Motor neuron (in vitro differentiated cells): ENCODE measurements at regions not wholly inside any gene's neighbourhood (a gene's known extent, or its start where the extent isn't known, plus 50 kb on each side); places are given as distances from the start of the nearest gene placed in this dataset.

Experiments
- ATAC-seq, 8 experiments: fragments of 200-7000 bp; cut with Tn5 transposase; replicated peaks in 6 of 8; 2 replicates each; pipeline ENCODE4 v1.8.0; 2021; ENCODE audit warnings: mild to moderate bottlenecking in 8 of 8, moderate library complexity in 8 of 8
- H3K27ac ChIP-seq, 2 donors: fragments of 250-450 bp; sonication (Bioruptor Pico); 2 replicates each; pipeline ENCODE4 v1.9.0; 2021; ENCODE audit warnings: antibody characterized with exemption in 2 of 2, mild to moderate bottlenecking in 2 of 2, moderate library complexity in 1 of 2
- H3K4me1 ChIP-seq, 2 donors: fragments of 250-450 bp; sonication (Bioruptor Pico); replicated peaks in 1 of 2; 2 replicates each; pipeline ENCODE4 v1.6.1; 2021; ENCODE audit warnings: antibody characterized with exemption in 2 of 2, mild to moderate bottlenecking in 2 of 2, moderate library complexity in 1 of 2
- H3K4me3 ChIP-seq, 5 donors: fragments of 250-450 bp; sonication (Bioruptor Pico); 2 replicates each; pipeline ENCODE4 v1.9.0; 2021; ENCODE audit warnings: antibody characterized with exemption in 5 of 5, mild to moderate bottlenecking in 5 of 5, moderate library complexity in 4 of 5
- WGBS, 10 experiments: fragments of 450-650 bp; shearing (Covaris generic); methylation state at CpG; one replicate each; pipeline ENCODE4 v1.0.0; 2022; 5-methylcytosine and 5-hydroxymethylcytosine counted together
- in situ Hi-C, 9 experiments: fragments of 400-800 bp; cut with MboI; loops; one replicate each; pipeline ENCODE4 v1.15.0; 2021; ENCODE audit warnings: low sequenced_read_pairs in 9 of 9, low pct_unique_long_range_greater_than_20kb in 2 of 9; ENCODE audit not compliant: unreplicated experiment in 9 of 9

- no peak overlapping the region for H3K27ac ChIP-seq
- WGBS, 10 experiments: 17 to 100% (median 84%) methylated on average over 1 to 2 of the region's 2 CpGs; no CpG with 5 or more reads in 3 of the 10 experiments
- no peak overlapping the region for H3K4me3 ChIP-seq
- H3K4me1 ChIP-seq: peaks cover 15 to 28% of the 10 kb centered on the region in 2 donors
- in situ Hi-C loops: loop anchor here in 5 of 9 experiments (25.0 kb wide), 2 partner anchors 390 to 415 kb away; partner anchors contain the start of gene NUAK1 (in 4 of the 5)
- no peak for ATAC-seq
These were observed 391.4 kb downstream of the C12orf75 start for GRCh38 chr12:105721891-105722290.

- 0 to 100% (median 84%) methylated on average over 1 to 2 of the region's 2 CpGs; no CpG with 5 or more reads in 3 of the 10 experiments for WGBS, 10 experiments
- in situ Hi-C loops: loop anchor here in 5 of 9 experiments (25.0 kb wide), 2 partner anchors 389 to 414 kb away; partner anchors contain the start of gene NUAK1 (in 4 of the 5)
- peaks cover 15 to 28% of the 10 kb centered on the region in 2 donors for H3K4me1 ChIP-seq
- ATAC-seq: no peak
- no peak overlapping the region for H3K4me3 ChIP-seq
- no peak overlapping the region for H3K27ac ChIP-seq
These were observed 392.6 kb downstream of the C12orf75 start for GRCh38 chr12:105723066-105723465.

GRCh38 chr12:105723494-105723893, 393.0 kb downstream of the C12orf75 start:
- Histone ChIP-seq H3K4me1 (peaks cover 15 to 31% of the 10 kb centered on the region in 2 donors), H3K27ac (no peak overlapping the region), H3K4me3 (no peak overlapping the region)
- WGBS, 10 experiments: 44 to 100% (median 86%) methylated on average over 2 to 3 of the region's 3 CpGs
- ATAC-seq: no peak
- in situ Hi-C loops: loop anchor here in 5 of 9 experiments (25.0 kb wide), 2 partner anchors 389 to 414 kb away; partner anchors contain the start of gene NUAK1 (in 4 of the 5)

GRCh38 chr12:105724641-105725040, 394.1 kb downstream of the C12orf75 start:
- Histone ChIP-seq H3K4me1 (peaks cover 15 to 34% of the 10 kb centered on the region in 2 donors), H3K27ac (no peak overlapping the region), H3K4me3 (no peak overlapping the region)
- in situ Hi-C loops: loop anchor here in 5 of 9 experiments (25.0 kb wide), 2 partner anchors 388 to 413 kb away; partner anchors contain the start of gene NUAK1 (in 4 of the 5)
- 0 to 49% (median 10%) methylated on average over 1 to 4 of the region's 4 CpGs; no CpG with 5 or more reads in 3 of the 10 experiments for WGBS, 10 experiments
- peak; percentile 48 to 99 (median 97) for ATAC-seq

GRCh38 chr12:105725054-105725453, 394.6 kb downstream of the C12orf75 start:
- ATAC-seq: no peak
- Histone ChIP-seq H3K4me3 (no peak overlapping the region), H3K4me1 (peaks cover 15 to 34% of the 10 kb centered on the region in 2 donors), H3K27ac (no peak overlapping the region)
- in situ Hi-C loops: no loop called here

- in situ Hi-C loops: no loop called here
- Histone ChIP-seq H3K4me1 (peaks cover 7 to 18% of the 10 kb centered on the region in 2 donors), H3K27ac (no peak overlapping the region), H3K4me3 (no peak overlapping the region)
- ATAC-seq: peak in 1 of 8 experiments; percentile 50
- WGBS, 10 experiments: 43 to 100% (median 95%) methylated on average over 1 to 2 of the region's 2 CpGs; no CpG with 5 or more reads in 1 of the 10 experiments
These were observed 398.8 kb downstream of the C12orf75 start for GRCh38 chr12:105729181-105729771.

GRCh38 chr12:105729926-105730325, 399.4 kb downstream of the C12orf75 start:
- no peak for ATAC-seq
- Histone ChIP-seq H3K4me1 (peaks cover 4 to 12% of the 10 kb centered on the region in 2 donors), H3K4me3 (no peak overlapping the region), H3K27ac (no peak overlapping the region)
- in situ Hi-C loops: no loop called here

GRCh38 chr12:105733579-105733978, 403.1 kb downstream of the C12orf75 start:
- in situ Hi-C loops: no loop called here
- WGBS, 10 experiments: 0 to 86% (median 66%) methylated on average over 1 of the region's 1 CpG; no CpG with 5 or more reads in 4 of the 10 experiments
- no peak overlapping the region for H3K4me3 ChIP-seq
- peaks cover 18 to 22% of the 10 kb centered on the region in 2 donors for H3K4me1 ChIP-seq
- H3K27ac ChIP-seq: no peak overlapping the region
- ATAC-seq: no peak

- 0 to 41% (median 20%) methylated on average over 1 to 5 of the region's 5 CpGs; no CpG with 5 or more reads in 1 of the 10 experiments for WGBS, 10 experiments
- ATAC-seq: peak in 5 of 8 experiments; percentile 76 to 93 (median 78)
- in situ Hi-C loops: no loop called here
These were observed 402.3 kb downstream of the NUAK1 start for GRCh38 chr12:105736498-105736897.

GRCh38 chr12:105738051-105738450, 400.7 kb downstream of the NUAK1 start:
- no peak for ATAC-seq
- in situ Hi-C loops: no loop called here
- no peak overlapping the region for H3K4me3 ChIP-seq
- peaks cover 36 to 45% of the 10 kb centered on the region in 2 donors for H3K4me1 ChIP-seq
- H3K27ac ChIP-seq: no peak overlapping the region
- WGBS, 10 experiments: 17 to 94% (median 85%) methylated on average over 1 to 8 of the region's 9 CpGs; no CpG with 5 or more reads in 1 of the 10 experiments

More at GRCh38 chr12:105736498-105736897, 402.3 kb downstream of the NUAK1 start:
- Histone ChIP-seq H3K4me3 (no peak overlapping the region), H3K4me1 (peaks cover 34 to 42% of the 10 kb centered on the region in 2 donors), H3K27ac (no peak overlapping the region)

GRCh38 chr12:105740369-105740768, 398.4 kb downstream of the NUAK1 start:
- Histone ChIP-seq H3K27ac (no peak overlapping the region), H3K4me3 (no peak overlapping the region), H3K4me1 (peaks cover 36 to 51% of the 10 kb centered on the region in 2 donors)
- in situ Hi-C loops: no loop called here
- no peak for ATAC-seq
- 0 to 67% (median 17%) methylated on average over 1 to 2 of the region's 2 CpGs for WGBS, 10 experiments

GRCh38 chr12:105740970-105741725, 397.6 kb downstream of the NUAK1 start:
- ATAC-seq: peak in 1 of 8 experiments; percentile 39
- in situ Hi-C loops: no loop called here
- H3K4me1 ChIP-seq: peaks cover 32 to 47% of the 10 kb centered on the region in 2 donors
- H3K27ac ChIP-seq: no peak overlapping the region
- WGBS, 10 experiments: 10 to 71% (median 45%) methylated on average over 2 to 9 of the region's 9 CpGs
- no peak overlapping the region for H3K4me3 ChIP-seq
